Stomach (tissue), 8 donors: ENCODE measurements at regions not wholly inside any gene's neighbourhood (a gene's known extent, or its start where the extent isn't known, plus 50 kb on each side); places are given as distances from the start of the nearest gene placed in this dataset.

Experiments
- DNase-seq, 2 donors: peaks; one replicate each; pipeline versions ENCODE4 v3.0.0 to v3.0.0-alpha.2; 2013 to 2019
- H3K27ac ChIP-seq, 5 donors: fragments of 200-600 bp in 4 of 5; sonication (generic) in 4 of 5; one replicate each; pipeline ENCODE4 v1.5.1; 2013 to 2019; ENCODE audit warnings: mild to moderate bottlenecking in 1 of 5, moderate library complexity in 1 of 5
- H3K27me3 ChIP-seq, 3 donors: fragments of 200-600 bp; sonication (generic); one replicate each; pipeline ENCODE4 v1.5.1; 2017 to 2019; ENCODE audit warnings: mixed run types in 1 of 3
- H3K36me3 ChIP-seq, 4 donors: fragments of 200-600 bp; sonication (generic); 1 replicate in 3 of 4; 2 replicates in 1 of 4; pipeline ENCODE4 v1.5.1; 2016 to 2019
- H3K4me1 ChIP-seq, 4 donors: fragments of 200-600 bp; sonication (generic); one replicate each; pipeline ENCODE4 v1.5.1; 2016 to 2019
- H3K4me3 ChIP-seq, 4 donors: fragments of 200-600 bp; sonication (generic) in 3 of 4; one replicate each; pipeline ENCODE4 v1.5.1; 2016 to 2019; ENCODE audit warnings: mild to moderate bottlenecking in 1 of 4
- H3K9me3 ChIP-seq, 4 donors: fragments of 200-600 bp; sonication (generic); one replicate each; pipeline ENCODE4 v1.5.1; 2016 to 2019
- EP300 ChIP-seq: sonication (generic); formaldehyde crosslinking; IDR thresholded peaks from one replicate; pipeline ENCODE4 v1.6.1; 2017; ENCODE audit warnings: antibody characterized with exemption
- POLR2A ChIP-seq, 4 donors: fragments of 450-650 bp; IDR thresholded peaks; one replicate each; pipeline ENCODE4 v1.6.1; 2016; ENCODE audit warnings: antibody characterized with exemption in 4 of 4, control low read depth in 2 of 4, mild to moderate bottlenecking in 1 of 4, moderate library complexity in 1 of 4
- POLR2AphosphoS5 ChIP-seq, 3 donors: sonication (generic); formaldehyde crosslinking; IDR thresholded peaks; one replicate each; pipeline ENCODE4 v1.6.1; 2016; ENCODE audit warnings: antibody characterized with exemption in 3 of 3
- WGBS, 5 donors: extraction: QIAGEN DNeasy Blood & Tissue Kit in 3 of 5; methylation state at CpG; one replicate each; pipeline versions ENCODE4 v1.1.5 to v1.1.7; 2013 to 2018; 5-methylcytosine and 5-hydroxymethylcytosine counted together
- intact Hi-C: fragments of 100-400 bp; cut with DNase I; formaldehyde crosslinking; loops from one replicate; pipeline ENCODE4 v1.15.1; 2023; ENCODE audit warnings: low total_unique reads
- TF ChIP-seq, protein P1 (sequence below), 7 experiments: fragments of 450-650 bp in 4 of 7; fragments of 200-600 bp in 3 of 7; sonication (generic) in 3 of 7; IDR thresholded peaks; one replicate each; pipeline ENCODE4 v1.5.1; 2016 to 2019; ENCODE audit warnings: antibody characterized with exemption in 7 of 7, control low read depth in 2 of 7, mild to moderate bottlenecking in 1 of 7
- donor health status: healthy with polysubstance abuse.
- donor health status: Bipolar disorder and iron deficiency.
- donor health status: healthy.

DNA sequence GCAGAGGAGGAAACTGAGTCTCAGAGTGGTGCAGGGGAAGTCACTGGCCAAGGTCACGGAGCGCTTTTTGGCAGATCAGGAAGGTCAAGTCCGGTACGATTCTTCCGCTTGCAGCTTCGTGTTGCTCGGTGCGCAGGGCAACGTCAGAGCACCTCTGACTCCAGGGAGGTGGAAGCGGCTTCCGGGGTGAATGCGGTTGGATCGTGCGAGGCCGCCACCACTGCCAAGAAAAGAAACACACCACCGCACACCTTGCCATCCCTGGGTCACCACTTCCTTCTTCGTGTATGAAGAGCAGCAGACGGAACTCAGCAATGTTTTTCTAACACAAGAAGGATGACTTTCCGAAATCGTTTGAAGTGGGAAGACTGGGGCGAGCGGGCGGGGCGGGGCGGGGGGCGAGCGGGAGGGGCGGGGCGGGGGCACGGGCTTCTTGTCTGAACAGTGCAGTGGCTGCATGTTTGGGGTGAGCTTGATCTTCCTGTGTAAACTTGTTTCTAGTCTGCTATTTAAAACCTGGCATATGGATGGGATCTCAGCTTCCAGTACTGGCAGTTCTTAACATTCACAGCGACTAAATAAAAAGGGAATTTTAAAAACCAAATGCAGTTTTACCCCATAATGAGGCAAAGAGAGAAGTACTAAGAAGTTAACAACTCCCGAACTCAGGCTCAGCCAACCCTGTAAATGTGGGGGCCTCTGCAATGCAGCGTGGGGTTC is 300.0 kb downstream of the RRAGC start:
- DNase-seq = peak; percentile 65 to 84
- Histone ChIP-seq H3K4me3 (peak overlapping the region; percentile 28 to 38 (median 30)), H3K27ac (no peak overlapping the region), H3K4me1 (peaks cover 12 to 23% (median 18%) of the 10 kb centered on the region in 4 donors), H3K27me3 (peaks cover 0 to 40% (median 7%) of the 10 kb centered on the region in 3 donors), H3K9me3 (no peaks in the 10 kb centered on the region), H3K36me3 (no peaks in the 10 kb centered on the region)
- 9 to 11% (median 10%) methylated on average over 32 to 33 of the region's 33 CpGs for WGBS, 5 donors
- TF ChIP-seq EP300 (no peak), POLR2AphosphoS5 (IDR thresholded peaks at IDR 0.05) (peak in 1 of 3 donors; percentile 19), POLR2A (IDR thresholded peaks at IDR 0.05) (no peak)
- intact Hi-C loops = no loop called here

DNA sequence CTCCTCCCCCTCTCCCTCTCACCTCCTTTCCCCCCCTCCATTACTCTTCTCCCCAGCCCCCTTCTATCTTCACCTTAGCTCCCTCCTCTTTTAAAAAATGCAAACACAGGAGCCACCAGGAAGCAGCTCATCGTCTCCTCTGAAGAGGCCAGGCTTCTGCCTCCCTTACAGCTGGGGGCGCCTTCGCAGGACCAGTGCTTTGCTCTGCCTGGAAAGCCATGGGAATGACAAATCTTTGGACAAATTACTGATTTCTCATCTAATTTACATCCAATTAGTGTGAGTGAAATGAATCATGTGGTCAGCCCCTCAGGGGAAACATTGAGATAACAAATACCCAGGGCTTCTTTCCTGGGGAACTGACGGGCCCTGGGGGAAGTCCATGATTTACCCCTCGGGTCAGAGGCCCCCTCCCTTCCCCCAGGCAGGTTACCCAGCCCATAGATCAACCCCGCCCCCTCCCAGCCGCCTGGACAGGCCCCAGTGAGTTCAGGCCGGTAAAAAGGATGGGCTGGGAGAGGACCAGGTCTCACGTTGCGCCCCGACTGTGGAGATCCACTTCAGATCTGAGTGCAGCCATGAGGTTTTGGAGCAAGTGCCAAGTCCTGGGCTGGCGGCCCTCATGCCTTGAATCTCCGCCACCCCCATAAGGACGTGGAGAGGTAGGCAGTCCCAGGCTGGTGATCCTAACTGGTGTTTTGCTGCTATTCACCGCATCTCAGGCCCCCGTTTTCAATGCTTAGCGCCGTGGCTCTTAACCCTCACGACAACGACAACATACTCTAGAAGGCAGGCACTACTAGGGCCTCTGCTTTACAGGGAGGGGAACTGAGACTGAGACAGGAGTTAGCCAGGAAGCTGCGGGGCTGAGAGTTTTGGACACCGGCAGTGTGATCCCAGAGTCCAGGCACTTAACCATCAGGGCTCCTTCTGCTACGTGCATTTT is 300.8 kb downstream of the RRAGC start:
- intact Hi-C loops = no loop called here
- Histone ChIP-seq H3K9me3 (no peaks in the 10 kb centered on the region), H3K36me3 (no peaks in the 10 kb centered on the region), H3K4me3 (peak overlapping the region; percentile 28 to 38 (median 30)), H3K4me1 (peaks cover 12 to 23% (median 18%) of the 10 kb centered on the region in 4 donors), H3K27ac (no peak overlapping the region), H3K27me3 (peaks cover 0 to 31% (median 7%) of the 10 kb centered on the region in 3 donors)
- WGBS, 5 donors = 56 to 68% (median 61%) methylated on average over 23 of the region's 23 CpGs
- no peak for DNase-seq
- no peak for TF ChIP-seq POLR2A (IDR thresholded peaks at IDR 0.05)
- TF ChIP-seq POLR2AphosphoS5 (IDR thresholded peaks at IDR 0.05) = no peak
- TF ChIP-seq, protein P1, sequence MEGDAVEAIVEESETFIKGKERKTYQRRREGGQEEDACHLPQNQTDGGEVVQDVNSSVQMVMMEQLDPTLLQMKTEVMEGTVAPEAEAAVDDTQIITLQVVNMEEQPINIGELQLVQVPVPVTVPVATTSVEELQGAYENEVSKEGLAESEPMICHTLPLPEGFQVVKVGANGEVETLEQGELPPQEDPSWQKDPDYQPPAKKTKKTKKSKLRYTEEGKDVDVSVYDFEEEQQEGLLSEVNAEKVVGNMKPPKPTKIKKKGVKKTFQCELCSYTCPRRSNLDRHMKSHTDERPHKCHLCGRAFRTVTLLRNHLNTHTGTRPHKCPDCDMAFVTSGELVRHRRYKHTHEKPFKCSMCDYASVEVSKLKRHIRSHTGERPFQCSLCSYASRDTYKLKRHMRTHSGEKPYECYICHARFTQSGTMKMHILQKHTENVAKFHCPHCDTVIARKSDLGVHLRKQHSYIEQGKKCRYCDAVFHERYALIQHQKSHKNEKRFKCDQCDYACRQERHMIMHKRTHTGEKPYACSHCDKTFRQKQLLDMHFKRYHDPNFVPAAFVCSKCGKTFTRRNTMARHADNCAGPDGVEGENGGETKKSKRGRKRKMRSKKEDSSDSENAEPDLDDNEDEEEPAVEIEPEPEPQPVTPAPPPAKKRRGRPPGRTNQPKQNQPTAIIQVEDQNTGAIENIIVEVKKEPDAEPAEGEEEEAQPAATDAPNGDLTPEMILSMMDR (IDR thresholded peaks at IDR 0.05) = no peak
- TF ChIP-seq EP300 = no peak

DNA sequence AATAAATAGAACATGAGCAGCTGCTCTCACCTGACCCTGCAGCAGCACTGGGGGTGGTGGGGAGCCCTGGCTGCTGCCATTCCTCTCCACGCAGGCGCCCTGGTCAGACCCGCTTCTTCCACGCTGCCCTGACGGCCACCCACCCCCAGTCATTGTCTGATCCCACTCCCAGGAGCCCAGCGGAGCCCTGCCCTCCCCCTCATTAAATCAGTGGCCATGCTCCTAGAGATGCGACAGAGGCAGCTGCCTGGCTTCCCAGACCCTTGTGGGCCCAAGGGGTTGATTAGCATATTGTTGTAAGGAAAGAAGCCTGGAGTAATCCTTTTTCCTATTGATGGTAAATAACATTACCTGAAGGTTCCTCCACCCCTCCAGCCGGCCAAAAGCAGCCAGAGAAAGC is 301.5 kb downstream of the RRAGC start:
- Histone ChIP-seq H3K4me1 (peaks cover 12 to 23% (median 18%) of the 10 kb centered on the region in 4 donors), H3K4me3 (no peak overlapping the region), H3K27me3 (peaks cover 0 to 24% (median 7%) of the 10 kb centered on the region in 3 donors), H3K9me3 (no peaks in the 10 kb centered on the region), H3K27ac (no peak overlapping the region), H3K36me3 (no peaks in the 10 kb centered on the region)
- TF ChIP-seq POLR2A (IDR thresholded peaks at IDR 0.05) (no peak), POLR2AphosphoS5 (IDR thresholded peaks at IDR 0.05) (no peak)
- TF ChIP-seq, protein P1 (IDR thresholded peaks at IDR 0.05) = no peak
- 82 to 94% (median 87%) methylated on average over 8 of the region's 8 CpGs for WGBS, 5 donors
- DNase-seq = no peak
- intact Hi-C loops = no loop called here

DNA sequence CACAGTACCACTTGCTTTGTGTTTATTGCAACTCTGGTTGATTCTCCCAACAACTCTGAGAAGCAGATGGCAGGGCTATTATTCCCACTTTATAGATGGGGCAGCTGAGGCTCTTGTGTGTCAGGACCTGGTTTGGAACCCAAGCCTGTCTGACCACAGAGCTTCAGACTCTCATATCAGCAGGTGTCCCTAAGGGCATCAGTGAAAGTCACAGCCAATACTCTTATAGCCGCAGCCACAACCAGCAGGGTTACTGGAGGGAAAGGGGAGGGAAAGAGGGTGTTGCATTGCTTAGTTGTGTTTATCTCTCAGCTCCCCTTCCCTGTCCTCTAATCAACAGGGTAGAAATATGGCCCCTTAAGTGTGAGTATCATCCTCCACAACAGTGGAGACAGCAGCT is 304.0 kb downstream of the RRAGC start:
- Histone ChIP-seq H3K4me1 (peaks cover 12 to 18% (median 16%) of the 10 kb centered on the region in 4 donors), H3K9me3 (no peaks in the 10 kb centered on the region), H3K36me3 (no peaks in the 10 kb centered on the region), H3K4me3 (no peak overlapping the region), H3K27ac (no peak overlapping the region), H3K27me3 (peaks cover 0 to 7% (median 0%) of the 10 kb centered on the region in 3 donors)
- no peak for TF ChIP-seq POLR2A (IDR thresholded peaks at IDR 0.05)
- TF ChIP-seq, protein P1 (IDR thresholded peaks at IDR 0.05) = no peak
- no peak for TF ChIP-seq EP300
- TF ChIP-seq POLR2AphosphoS5 (IDR thresholded peaks at IDR 0.05) = no peak
- intact Hi-C loops = no loop called here
- DNase-seq = no peak
- 48 to 91% (median 56%) methylated on average over 1 of the region's 1 CpG for WGBS, 5 donors
